DMS 273 treated with DMSO at 0.1 percent for 48 hours (cell line): ENCODE measurements at regions not wholly inside any gene's neighbourhood (a gene's known extent, or its start where the extent isn't known, plus 50 kb on each side); places are given as distances from the start of the nearest gene placed in this dataset.
"Not testable (repeated sequence)": the region's sequence is repeated elsewhere in the genome, so short reads cannot be mapped to it uniquely, and the experiment has no call there.

Source experiments
- DNase-seq: peaks from one replicate; lab custom pipeline; 2025; lab: John Stamatoyannopoulos, UW

DNA sequence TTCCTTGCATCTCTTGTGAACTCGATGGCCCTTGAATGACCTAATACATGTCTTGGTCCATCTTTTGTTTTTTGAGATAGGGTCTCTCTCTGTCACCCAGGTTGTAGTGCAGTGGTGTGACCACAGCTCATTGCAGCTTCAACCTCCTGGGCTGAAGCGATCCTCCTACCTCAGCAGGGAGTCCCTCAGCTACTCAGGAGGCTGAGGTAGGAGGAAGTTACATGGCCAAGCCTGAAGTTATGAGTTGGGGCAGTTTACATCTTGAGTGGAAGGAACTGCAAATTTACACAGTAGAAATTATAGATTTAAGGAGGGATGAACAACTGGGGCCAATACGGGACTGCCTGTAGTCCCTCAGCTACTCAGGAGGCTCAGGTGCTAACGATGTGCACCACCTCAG, 97.2 kb upstream of the METTL14 start:
- DNase-seq: no peak

DNA sequence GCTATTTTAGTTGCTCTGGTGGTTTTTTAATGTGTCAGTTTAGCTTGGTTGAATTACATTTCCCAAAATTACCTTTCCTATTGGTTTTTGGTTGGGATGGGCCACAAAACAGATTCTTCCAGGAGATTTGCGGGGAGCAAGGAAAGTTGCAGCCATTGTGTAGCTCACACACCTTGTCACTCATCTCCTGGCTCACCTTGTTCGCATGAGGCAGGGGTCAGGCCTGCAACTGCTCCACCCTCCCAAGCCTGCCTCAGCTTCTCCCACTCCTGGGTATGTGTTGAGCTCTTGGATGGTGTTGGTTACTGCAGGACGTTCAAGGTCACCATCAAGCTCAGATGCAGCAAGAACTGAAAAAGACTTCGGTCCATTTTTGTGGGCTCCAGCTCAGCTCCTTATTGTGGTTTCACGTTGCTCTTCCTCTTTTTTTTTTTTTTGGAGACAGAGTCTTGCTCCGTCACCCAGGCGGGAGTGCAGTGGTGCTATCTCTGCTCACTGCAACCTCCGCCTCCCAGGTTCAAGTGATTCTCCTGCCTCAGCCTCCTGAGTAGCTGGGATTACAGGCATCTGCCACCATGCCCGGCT, 95.6 kb upstream of the METTL14 start:
- no peak for DNase-seq

DNA sequence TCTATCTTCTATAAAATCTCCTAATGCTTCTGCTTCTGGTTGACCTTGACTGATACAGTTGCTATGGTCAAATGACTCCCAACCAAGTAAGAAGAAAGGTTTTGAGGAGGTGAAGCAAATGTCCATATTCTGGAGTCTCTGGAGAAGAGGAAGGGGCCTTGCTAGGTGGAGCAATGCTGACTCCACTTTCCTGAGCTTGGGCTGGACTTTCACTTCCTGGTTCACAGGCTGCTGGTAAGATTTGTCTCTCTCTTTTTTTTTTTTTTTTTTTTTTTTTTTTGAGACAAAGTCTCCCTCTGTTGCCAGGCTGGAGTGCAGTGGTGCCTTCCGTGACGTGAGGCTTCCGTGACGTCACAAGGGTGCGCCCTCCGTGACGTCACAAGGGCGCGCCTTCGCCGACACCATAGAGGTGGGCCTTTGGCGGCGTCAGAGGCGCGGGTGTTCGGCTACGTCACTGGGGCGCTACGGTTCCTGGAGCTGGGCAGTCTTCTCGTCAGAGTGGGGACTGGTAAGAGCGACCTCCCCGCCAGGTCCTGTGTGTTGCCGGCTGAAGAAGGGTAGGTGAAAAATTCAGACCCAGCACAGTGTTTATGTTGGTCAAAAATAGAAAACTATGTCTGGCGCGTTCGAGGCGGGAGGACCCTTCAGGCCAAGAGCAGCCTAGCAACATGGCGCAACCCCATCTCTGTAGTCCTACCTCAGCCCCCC, 93.7 kb upstream of the METTL14 start:
- peak; percentile 15 for DNase-seq

DNA sequence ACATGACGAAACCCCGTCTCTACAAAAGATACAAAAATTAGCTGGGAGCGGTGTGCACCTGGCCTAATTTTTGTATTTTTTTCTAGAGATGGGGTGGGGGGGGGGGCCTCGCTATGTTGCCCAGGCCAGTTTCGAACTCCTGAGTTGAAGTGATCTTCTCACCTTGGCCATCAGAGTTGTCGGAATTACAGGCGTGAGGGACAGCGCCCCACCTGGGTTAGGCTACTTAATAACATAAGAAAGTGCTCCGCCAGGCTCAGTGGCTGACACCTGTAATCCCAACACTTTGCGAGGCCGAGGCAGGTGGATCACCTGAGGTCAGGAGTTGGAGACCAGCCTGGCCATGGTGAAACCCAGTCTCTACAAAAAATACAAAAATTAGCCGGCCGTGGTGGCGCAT, 92.9 kb upstream of the METTL14 start:
- DNase-seq: not testable (repeated sequence)

DNA sequence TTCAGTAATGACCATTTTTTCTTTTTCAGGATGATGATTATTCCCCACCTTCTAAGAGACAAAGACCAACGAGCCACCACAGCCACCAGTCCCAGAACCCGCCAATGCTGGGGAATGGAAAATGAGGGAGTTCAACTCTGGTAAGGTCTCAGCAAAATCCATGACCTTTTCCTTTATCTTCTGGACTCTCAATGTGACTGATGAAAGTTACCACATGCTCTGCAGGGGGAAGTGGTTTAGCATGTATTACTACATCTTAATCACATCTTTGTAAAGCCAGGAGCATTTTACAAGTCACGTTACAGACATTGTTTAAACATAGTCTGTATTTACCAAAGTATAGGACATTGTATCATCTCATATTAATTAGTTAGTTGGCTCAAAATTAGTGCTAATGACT, 89.3 kb upstream of the METTL14 start:
- not testable (repeated sequence) for DNase-seq

DNA sequence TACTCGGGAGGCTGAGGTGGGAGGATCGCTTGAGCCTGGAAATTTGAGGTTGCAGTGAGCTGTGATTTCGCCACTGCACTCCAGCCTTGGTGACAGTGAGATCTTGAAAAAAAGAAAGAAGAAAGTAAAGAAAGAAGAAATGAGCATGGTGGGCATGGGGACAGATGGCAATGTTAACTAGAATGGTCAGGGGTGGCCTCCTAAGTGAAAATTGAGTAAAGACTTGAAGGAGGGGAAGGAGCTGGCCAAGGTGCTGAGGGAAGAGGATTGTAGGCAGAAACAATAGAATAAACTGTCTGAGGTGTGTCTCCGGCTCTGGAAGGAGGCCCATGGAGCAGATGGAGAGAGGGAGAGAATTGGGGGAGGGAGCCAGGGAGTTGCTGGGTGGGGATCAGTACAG, 60.1 kb upstream of the METTL14 start:
- not testable (repeated sequence) for DNase-seq

DNA sequence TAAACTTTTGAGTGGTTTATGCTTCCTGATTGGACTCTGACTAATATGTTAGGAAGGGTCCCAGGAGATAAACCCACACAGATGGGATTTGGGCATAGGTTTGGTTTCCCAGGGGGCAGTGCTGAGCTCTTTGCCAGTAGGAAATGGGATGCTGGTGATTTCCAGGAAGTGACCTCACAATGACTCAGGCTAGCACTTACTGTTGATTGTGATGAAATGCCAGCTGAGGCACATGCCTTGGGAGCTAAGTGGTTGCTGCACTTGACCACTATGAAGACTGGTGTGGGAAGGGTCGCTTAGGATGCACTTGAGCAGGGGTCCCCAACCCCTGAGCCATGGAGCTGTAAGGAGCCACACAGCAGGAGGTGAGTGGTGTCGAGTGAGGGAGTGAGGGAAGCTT, 55.5 kb upstream of the METTL14 start:
- not testable (repeated sequence) for DNase-seq

DNA sequence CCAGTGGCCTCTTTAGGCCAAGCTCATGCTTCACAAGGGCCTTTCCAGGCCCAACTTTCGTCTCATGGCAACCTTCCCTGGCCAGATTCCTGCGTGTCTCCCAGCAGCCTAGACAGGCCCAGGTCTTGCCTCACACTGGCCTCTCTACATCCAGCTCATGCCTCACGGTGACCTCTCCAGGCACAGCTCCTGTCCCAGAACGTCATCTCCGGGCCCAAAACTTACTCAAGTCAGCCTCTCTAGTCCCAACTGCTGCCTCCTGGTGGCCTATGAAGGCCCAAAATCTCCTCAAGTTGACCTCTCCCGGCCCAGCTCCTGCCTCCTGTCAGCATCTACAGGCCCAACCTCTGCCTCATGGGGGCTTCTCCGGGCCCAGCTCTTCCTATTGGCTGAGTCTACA, 54.3 kb upstream of the METTL14 start:
- not testable (repeated sequence) for DNase-seq

DNA sequence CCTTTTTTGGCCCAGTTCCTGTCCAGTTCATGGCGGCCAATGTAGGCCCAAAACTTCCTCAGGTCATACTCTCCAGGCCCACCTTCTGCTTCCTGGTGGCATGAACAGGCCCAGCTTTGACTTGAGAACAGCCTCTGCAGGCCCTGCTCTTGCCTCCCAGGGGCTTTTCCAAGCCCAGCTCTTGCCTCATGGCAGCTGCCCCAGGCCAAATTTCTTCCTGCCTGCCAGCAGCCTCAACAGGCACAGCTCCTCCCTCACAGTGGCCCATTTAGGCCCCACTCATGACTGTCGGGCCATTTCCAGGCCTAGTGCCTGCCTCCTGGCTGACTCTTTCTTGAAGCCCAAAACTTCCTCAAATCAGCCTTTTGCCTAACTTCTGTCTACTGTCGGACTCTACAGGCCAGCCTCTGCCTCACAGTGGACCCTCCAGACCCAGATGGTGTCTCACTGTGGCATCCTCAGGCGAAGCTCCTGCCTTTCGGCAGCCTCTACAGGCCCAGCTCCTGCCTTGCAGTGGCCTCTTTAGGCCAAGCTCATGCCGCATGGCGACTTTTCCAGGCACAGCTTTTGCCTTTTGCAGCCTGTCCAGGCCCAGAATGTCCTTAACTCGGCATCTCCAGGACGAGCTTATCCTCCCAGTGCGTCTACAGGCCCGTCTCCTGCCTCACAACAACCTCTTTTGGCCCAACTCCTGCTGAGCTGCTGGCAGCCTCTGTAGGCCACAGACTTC, 53.7 kb upstream of the METTL14 start:
- not testable (repeated sequence) for DNase-seq

DNA sequence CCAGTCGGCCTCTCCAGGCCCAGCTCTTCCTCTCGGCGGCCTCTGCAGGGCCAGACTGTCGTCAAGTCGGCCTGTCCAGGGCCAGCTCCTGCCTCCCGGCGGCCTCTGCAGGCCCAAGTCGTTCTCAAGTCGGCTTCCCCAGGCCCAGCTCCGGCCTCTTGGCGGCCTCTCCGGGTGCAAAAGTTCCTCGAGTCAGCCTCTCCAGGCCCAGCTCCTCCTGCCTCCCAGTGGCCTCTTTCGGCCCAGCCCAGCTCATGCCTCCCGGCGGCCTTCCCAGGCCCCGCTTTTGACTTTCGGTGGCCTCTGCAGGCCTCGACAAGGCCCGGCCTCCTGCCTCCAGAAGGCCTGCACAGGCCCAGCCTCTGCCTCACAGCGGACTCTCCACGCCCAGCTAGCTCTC, 51.7 kb upstream of the METTL14 start:
- not testable (repeated sequence) for DNase-seq

DNA sequence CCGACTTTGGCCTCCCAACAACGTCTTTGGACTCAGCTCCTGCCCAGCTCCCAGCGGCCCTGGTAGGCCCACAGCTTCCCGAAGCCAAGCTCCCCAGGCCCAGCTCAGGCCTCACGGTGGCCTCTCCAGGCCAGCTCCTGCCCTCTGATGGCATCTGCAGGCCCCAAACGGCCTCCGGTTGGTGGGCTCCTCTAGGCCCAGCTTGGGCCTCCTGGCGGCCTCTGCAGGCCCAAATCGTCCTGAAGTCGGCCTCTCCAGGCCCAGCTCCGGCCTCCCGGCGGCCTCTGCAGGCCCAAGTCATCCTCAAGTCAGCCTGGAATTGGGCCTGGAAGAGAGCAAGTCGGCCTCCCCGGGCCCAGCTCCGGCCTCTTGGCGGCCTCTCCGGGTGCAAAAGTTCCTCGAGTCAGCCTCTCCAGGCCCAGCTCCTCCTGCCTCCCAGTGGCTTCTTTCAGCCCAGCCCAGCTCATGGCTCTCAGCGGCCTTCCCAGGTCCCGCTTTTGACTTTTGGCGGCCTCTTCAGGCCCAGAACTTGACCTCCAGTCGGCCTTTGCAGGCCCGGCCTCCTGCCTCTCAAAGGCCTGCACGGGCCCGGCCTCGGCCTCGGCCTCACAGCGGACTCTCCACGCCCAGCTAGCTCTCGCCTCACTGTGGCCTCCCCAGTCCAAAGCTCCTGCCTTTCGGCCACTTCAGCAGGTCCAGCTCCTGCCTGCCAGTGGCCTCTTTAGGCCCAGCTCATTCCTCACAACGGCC, 50.9 kb upstream of the METTL14 start:
- not testable (repeated sequence) for DNase-seq
